HL-60 (cell line): ENCODE measurements at regions not wholly inside any gene's neighbourhood (a gene's known extent, or its start where the extent isn't known, plus 50 kb on each side); places are given as distances from the start of the nearest gene placed in this dataset.

Experiments
- DNase-seq, 2 experiments: peaks; one replicate each; pipeline ENCODE4 v3.0.0-alpha.2; 2010 to 2020; ENCODE audit warnings: low read depth in 1 of 2, low spot score in 1 of 2
- H3K27ac ChIP-seq: fragments of 250-450 bp; sonication (Bioruptor Pico); replicated peaks from 2 replicates; pipeline ENCODE4 v1.5.1; 2020; ENCODE audit warnings: mild to moderate bottlenecking, moderate library complexity
- H3K27me3 ChIP-seq: fragments of 250-450 bp; sonication (Bioruptor Pico); 2 replicates; pipeline ENCODE4 v1.5.1; 2021; ENCODE audit warnings: mild to moderate bottlenecking, moderate library complexity; ENCODE audit not compliant: insufficient read depth, poor library complexity, severe bottlenecking
- H3K4me3 ChIP-seq: replicated peaks from 2 replicates; pipeline ENCODE4 v1.5.1; 2011; ENCODE audit warnings: mild to moderate bottlenecking, control low read depth, low read length; ENCODE audit not compliant: insufficient read depth
- GABPA ChIP-seq: IDR thresholded peaks from 2 replicates; pipeline ENCODE4 v1.6.1; 2012; ENCODE audit warnings: low read depth
- POLR2AphosphoS5 ChIP-seq: IDR thresholded peaks from 2 replicates; pipeline ENCODE4 v1.6.1; 2012; ENCODE audit warnings: low read depth
- SPI1 ChIP-seq: IDR thresholded peaks from 2 replicates; pipeline ENCODE4 v1.6.1; 2012; ENCODE audit warnings: low read depth, mild to moderate bottlenecking, borderline replicate concordance
- TF ChIP-seq, protein P1 (sequence below): IDR thresholded peaks from one replicate; pipeline ENCODE4 v1.5.1; 2011; ENCODE audit warnings: low read length, control low read depth, inconsistent platforms; ENCODE audit not compliant: insufficient read depth
- TF ChIP-seq, protein P2 (sequence below): IDR thresholded peaks from 2 replicates; pipeline ENCODE4 v1.6.1; 2012; ENCODE audit warnings: low read depth; ENCODE audit not compliant: insufficient replicate concordance

DNA sequence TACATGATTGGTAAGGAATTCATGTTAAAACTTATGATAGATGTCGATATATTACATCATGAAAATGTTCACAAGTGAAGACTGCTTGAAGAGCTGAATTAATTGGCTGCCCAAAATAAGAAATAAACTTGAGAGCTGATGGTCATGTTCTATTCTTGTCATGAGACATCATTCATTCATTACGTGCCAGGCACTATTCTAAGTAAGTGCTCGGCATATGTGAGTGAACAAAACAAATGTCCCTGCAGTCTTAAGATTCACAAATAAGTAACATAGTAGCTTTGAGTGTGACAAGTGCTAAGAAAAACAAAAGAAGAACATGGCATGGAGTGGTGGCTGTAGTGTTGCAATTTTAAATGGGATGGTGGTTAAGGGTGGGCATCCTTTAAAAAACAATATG is 329.3 kb downstream of the SUCLA2 start:
- Histone ChIP-seq H3K27ac (no peak overlapping the region), H3K4me3 (no peak overlapping the region), H3K27me3 (no peaks in the 10 kb centered on the region)
- no peak for DNase-seq
- TF ChIP-seq POLR2AphosphoS5 (no peak), GABPA (no peak), SPI1 (no peak)
- TF ChIP-seq, protein P1, sequence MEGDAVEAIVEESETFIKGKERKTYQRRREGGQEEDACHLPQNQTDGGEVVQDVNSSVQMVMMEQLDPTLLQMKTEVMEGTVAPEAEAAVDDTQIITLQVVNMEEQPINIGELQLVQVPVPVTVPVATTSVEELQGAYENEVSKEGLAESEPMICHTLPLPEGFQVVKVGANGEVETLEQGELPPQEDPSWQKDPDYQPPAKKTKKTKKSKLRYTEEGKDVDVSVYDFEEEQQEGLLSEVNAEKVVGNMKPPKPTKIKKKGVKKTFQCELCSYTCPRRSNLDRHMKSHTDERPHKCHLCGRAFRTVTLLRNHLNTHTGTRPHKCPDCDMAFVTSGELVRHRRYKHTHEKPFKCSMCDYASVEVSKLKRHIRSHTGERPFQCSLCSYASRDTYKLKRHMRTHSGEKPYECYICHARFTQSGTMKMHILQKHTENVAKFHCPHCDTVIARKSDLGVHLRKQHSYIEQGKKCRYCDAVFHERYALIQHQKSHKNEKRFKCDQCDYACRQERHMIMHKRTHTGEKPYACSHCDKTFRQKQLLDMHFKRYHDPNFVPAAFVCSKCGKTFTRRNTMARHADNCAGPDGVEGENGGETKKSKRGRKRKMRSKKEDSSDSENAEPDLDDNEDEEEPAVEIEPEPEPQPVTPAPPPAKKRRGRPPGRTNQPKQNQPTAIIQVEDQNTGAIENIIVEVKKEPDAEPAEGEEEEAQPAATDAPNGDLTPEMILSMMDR, result no peak
- TF ChIP-seq, protein P2, sequence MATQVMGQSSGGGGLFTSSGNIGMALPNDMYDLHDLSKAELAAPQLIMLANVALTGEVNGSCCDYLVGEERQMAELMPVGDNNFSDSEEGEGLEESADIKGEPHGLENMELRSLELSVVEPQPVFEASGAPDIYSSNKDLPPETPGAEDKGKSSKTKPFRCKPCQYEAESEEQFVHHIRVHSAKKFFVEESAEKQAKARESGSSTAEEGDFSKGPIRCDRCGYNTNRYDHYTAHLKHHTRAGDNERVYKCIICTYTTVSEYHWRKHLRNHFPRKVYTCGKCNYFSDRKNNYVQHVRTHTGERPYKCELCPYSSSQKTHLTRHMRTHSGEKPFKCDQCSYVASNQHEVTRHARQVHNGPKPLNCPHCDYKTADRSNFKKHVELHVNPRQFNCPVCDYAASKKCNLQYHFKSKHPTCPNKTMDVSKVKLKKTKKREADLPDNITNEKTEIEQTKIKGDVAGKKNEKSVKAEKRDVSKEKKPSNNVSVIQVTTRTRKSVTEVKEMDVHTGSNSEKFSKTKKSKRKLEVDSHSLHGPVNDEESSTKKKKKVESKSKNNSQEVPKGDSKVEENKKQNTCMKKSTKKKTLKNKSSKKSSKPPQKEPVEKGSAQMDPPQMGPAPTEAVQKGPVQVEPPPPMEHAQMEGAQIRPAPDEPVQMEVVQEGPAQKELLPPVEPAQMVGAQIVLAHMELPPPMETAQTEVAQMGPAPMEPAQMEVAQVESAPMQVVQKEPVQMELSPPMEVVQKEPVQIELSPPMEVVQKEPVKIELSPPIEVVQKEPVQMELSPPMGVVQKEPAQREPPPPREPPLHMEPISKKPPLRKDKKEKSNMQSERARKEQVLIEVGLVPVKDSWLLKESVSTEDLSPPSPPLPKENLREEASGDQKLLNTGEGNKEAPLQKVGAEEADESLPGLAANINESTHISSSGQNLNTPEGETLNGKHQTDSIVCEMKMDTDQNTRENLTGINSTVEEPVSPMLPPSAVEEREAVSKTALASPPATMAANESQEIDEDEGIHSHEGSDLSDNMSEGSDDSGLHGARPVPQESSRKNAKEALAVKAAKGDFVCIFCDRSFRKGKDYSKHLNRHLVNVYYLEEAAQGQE, result no peak

DNA sequence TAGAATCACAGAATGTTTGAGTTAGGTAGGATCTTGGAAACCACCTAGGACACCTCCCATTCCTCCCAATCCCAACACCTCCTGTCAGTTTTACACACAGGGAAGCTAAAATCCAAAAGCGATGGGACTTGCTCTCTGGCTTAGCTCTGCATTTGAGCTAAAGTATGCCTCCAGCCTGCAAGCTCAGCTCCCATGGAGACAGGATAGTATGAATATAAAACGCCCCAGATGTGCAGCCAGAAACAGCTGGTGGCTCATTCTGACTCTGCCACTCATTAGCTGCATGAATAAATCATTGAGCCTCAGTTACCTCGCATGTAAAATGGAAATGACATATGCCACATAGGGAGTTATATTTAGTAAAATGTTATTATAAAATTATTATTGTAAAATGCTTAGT is 336.0 kb downstream of the SUCLA2 start:
- no peak overlapping the region for H3K27ac ChIP-seq
- TF ChIP-seq, protein P2, result no peak
- TF ChIP-seq SPI1 (no peak), GABPA (no peak), POLR2AphosphoS5 (no peak)
- TF ChIP-seq, protein P1, result no peak
- DNase-seq, result no peak
- no peaks in the 10 kb centered on the region for H3K27me3 ChIP-seq
- no peak overlapping the region for H3K4me3 ChIP-seq

DNA sequence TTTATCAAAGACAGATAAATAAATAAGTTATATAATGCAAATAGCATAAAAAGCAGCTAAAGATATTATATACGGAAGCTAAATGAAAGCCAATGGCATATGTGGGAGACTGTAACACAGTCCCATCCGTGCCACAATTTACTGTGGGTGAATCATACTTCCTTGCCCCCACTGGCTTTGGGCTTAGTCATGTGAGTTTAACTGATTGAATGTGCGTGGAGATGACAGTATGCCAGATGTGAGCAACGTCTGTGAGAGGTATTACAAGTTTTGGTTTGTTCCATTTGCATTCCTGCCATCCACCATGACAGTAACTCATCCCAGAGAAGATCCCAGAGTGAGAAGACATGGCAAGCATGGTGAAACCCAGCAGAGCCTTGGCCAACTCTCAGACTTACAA is 340.0 kb downstream of the SUCLA2 start:
- no peak for TF ChIP-seq GABPA
- TF ChIP-seq POLR2AphosphoS5, result no peak
- no peak for TF ChIP-seq SPI1
- TF ChIP-seq, protein P2, result no peak
- TF ChIP-seq, protein P1, result no peak
- no peaks in the 10 kb centered on the region for H3K27me3 ChIP-seq
- H3K27ac ChIP-seq, result no peak overlapping the region
- no peak for DNase-seq
- no peak overlapping the region for H3K4me3 ChIP-seq
